ENCODE measurements at regions not wholly inside any gene's neighbourhood (a gene's known extent, or its start where the extent isn't known, plus 50 kb on each side); places are given as distances from the start of the nearest gene placed in this dataset.

GRCh38 chr7:67518580-67518979 is 521.9 kb downstream of the TYW1 start:
- TF ChIP-seq CTCF (IDR thresholded peaks at IDR 0.05; ENCODE audit: insufficient read depth, low read depth, low read length) = no peak
- no peak for TF ChIP-seq EZH2 (IDR thresholded peaks at IDR 0.05; ENCODE audit: insufficient read depth, low read length)

Measured in astrocyte (in vitro differentiated cells and primary cell).